GM21367 (cell line): ENCODE measurements at regions not wholly inside any gene's neighbourhood (a gene's known extent, or its start where the extent isn't known, plus 50 kb on each side); places are given as distances from the start of the nearest gene placed in this dataset.
"Not testable (repeated sequence)": the region's sequence is repeated elsewhere in the genome, so short reads cannot be mapped to it uniquely, and the experiment has no call there.

Source experiments
- ATAC-seq: cut with Tn5 transposase; IDR thresholded peaks from one replicate; pipeline ENCODE4 v1.9.1; 2021; ENCODE audit not compliant: unreplicated experiment

DNA sequence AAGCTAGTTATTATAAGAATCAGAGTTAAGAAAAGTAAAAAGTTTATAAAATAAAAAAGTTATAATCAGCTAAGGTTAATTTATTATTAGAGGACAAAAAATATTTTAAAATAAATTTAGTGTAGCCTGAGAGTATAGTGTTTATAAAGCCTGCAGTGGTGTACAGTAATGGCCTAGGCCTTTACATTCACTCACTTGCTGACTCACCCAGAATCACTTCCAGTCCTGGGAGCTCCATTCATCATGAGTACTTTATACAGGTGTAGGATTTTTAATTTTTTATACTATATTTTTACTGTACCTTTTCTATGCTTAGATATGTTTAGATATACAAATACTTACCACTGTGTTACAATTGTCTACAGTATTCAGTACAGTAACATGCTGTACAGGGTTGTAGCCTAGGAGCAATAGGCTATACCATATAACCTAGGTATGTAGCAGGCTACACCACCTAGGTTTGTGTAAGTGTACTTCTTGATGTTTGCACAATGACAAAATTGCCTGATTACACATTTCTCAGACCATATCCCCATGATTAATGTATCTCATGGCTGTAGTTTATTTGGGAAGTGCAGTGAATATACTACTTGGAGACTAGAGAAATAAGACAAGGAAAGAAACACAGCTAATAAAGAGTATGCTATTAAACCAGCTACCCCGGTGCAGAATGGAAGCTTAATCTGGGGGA is 101.9 kb upstream of the GALNT15 start:
- no peak for ATAC-seq

DNA sequence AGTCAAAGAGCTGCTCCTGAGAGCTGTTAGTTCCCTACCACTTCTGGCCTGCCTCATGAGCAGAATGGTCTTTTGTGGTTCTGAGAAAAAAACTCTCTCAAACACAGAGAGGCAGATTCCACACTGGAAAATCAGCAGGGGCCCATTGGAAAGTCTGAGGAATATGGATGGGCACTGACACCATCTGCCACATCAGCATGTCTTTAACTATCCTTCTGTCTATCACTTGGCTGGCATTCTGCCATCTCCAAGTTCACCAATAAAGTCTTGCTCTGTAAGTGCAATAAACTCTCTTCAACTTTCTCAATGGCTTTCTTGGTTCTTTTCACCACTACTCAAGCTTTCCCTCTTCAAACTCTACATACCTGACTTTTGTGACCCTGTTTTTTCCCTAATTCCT is 101.3 kb upstream of the GALNT15 start:
- no peak for ATAC-seq

GRCh38 chr3:16073990-16074671 is 100.3 kb upstream of the GALNT15 start:
- not testable (repeated sequence) for ATAC-seq

DNA sequence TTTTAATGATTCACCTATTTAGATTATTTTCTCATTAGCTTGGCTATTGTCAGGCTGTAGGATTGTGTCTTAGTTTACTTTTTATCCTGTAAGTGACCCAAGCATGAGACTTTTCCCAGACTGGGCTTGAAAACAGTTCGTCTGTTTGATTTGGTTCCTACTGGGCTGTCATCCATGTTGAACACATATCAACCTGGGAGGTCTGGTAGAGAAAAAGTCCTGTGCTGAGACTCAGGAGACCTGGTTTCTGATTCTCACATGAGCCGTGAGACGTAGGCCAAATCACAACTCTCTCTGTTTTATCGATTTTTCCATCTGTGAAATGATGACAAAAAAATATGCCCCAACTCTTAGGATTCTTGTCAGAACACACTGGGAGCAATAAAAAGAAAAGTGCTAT is 98.8 kb upstream of the GALNT15 start:
- ATAC-seq, result no peak

DNA sequence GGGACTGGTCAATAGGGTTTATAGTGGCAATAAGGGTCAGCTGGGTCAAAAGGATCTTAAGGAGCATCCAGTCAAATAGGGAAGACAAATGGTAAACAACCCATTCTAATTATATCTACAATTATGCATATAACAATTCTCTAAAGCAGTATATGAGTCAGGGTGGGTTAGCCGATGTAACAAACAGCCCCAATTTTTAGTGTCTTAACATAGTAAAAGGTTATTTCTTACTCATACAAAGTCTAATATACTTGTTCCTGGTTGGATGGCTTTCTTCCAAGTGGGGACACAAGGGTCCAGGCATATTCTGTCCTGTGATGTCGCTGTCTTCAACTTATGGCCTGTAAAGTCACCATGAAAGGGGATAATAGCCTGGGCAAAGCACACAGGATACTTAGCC is 97.9 kb upstream of the GALNT15 start:
- no peak for ATAC-seq

GRCh38 chr3:16077146-16077545 is 97.3 kb upstream of the GALNT15 start:
- ATAC-seq, result not testable (repeated sequence)

GRCh38 chr3:16077681-16078080 is 96.8 kb upstream of the GALNT15 start:
- ATAC-seq, result not testable (repeated sequence)

DNA sequence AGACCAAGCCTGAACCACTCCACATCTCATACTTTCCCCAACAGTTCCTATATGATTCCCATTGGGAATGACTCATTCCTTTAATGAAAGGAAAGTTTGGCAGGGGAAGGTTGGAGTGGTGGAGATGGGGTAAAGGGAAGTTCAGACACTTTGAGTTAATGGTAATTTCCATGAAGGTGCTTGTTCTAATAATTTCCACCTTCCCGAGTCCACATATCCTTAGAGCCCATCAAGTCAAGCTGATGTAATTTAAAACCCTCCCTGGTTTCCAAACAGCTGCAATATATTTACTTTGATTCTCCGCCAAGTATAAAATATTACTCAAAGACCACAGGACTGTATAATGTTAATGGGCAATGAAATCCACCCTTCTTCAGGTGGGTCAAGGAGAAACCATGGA is 95.0 kb upstream of the GALNT15 start:
- ATAC-seq, result no peak

- ATAC-seq, result no peak
Measured at GRCh38 chr3:16081661-16082060, 92.8 kb upstream of the GALNT15 start.

DNA sequence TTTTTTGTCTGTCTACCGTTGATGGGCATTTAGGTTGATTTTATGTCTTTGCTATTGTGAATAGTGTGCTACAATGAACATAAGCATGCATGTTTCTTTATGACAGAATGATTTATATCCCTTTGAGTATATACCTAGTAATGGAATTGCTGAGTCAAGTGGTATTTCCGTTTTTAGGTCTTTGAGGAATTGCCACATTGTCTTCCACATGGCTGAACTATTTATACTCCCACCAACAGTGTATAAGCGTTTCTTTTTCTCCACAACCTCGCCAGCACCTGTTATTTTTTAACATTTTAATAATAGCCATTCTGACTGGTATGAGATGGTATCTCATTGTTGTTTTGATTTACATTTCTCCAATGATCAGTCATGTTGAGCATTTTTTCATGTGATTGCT is 89.6 kb upstream of the GALNT15 start:
- no peak for ATAC-seq

DNA sequence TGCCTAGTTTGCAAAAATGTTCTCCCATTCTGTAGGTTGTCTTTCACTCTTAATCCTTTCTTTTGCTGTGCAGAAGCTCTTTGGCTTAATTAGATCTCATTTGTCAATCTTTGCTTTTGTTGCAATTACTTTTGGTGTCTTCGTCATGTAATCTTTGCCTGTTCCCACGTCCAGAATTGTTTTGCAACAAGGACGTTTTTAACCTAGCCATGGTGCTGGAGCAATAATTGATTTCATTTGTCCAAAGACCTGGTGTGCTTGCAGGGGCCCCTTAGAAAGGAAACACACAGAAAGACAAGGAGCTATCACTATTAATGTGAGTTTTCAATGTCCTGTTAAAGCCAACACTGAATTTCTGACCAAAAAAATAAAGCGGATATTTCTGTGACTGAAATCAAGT is 89.1 kb upstream of the GALNT15 start:
- ATAC-seq, result no peak

- ATAC-seq, result no peak
Measured at GRCh38 chr3:16085884-16086608, 88.4 kb upstream of the GALNT15 start.

DNA sequence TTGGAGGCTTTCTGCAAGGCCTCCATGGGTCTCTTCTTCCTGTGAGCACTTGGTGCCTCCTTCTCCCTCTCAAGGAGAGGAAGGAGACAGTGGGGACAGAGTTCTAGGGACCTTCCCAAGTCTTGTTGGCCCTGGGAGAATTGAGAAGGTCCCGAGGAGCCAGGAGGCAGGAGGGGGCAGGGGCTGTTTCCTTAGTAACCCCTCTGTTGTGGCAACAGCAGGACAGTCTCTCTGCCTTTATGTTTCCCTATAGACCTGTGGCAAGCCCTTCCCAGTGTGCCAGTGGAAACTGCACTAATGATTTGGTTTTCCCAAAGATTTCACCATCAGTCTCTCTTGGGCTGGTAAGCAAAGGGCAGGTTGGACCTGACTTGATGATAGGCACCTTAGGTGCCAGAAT is 87.8 kb upstream of the GALNT15 start:
- no peak for ATAC-seq

GRCh38 chr3:16088496-16088895 is 86.0 kb upstream of the GALNT15 start:
- ATAC-seq, result no peak

DNA sequence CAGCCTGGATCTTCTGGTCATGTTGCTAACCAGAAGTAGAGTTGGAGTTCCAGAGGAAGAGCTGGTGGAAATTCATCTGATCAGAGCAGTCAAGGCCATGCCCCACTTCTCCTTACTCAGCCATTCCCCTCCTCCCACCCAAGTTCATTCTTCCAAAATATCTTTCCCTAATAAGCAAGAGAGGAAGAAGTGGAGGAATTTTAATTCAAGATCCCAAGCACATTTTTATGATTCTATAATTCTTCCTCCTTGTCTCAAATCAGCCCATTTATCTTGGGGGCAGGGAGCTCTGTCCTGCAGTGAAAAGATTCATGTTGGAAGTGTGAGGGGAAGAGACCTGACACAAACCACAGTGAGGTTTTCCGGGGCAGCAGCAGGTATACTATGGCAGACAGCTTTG is 85.0 kb upstream of the GALNT15 start:
- no peak for ATAC-seq

DNA sequence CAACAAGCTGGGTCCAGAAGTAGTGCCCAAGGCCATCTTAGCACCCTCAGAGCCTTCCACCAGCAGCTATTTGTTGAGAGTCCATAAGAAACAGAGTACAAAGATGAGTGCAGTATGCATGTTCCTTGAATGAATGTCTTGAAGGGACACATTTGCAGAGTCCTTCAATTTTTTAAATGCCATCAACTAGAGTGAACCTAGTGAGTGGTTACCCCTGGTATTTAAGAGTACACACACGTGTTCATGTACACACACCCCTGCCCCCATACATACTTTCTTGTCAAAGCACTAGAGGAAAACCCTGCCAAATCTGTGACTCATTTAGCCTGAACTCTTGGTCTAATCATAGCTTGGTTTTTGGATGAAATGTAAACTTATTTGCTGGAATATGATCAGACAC is 84.5 kb upstream of the GALNT15 start:
- no peak for ATAC-seq

DNA sequence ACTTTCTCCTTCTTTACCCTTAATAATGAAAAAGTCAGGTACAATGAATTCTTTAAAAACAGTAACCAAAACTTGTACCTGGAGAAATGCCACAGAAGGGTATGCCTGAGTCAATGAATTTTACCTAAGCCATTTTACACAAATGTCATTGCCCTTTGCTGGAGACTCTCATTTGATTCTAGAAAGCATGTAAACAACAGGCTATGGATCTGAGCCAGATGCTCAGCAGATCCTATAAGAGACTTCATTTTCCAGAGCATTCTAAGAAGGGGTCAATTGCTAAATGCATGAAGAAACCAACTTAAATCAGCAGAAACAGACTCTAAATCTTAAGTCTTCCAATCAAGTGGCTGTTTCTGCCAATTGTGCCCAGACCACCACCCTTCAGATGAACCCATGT is 83.8 kb upstream of the GALNT15 start:
- ATAC-seq, result no peak

DNA sequence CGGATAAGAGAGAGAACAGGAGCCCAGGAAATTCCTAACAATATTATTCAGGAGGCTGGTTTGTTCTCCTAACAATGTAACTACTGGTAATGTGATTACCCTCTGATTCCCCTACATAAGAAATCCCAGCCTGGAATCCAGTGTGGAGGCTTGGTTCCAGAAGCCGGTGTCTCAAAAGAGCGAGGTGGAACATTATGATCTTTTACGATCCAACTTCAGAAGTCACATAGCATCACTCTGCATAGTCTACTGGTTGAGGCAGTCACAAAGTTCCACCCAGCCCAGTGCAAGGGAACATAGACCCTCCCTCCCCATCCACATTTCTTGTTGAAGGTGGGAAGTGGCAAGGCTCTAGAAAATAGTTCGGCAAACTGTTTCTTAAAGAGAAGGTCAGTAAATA is 81.6 kb upstream of the GALNT15 start:
- ATAC-seq, result no peak

- no peak for ATAC-seq
Measured at GRCh38 chr3:16101295-16102186, 72.9 kb upstream of the GALNT15 start.

GRCh38 chr3:16102187-16102561 is 72.3 kb upstream of the GALNT15 start:
- ATAC-seq, result no peak

DNA sequence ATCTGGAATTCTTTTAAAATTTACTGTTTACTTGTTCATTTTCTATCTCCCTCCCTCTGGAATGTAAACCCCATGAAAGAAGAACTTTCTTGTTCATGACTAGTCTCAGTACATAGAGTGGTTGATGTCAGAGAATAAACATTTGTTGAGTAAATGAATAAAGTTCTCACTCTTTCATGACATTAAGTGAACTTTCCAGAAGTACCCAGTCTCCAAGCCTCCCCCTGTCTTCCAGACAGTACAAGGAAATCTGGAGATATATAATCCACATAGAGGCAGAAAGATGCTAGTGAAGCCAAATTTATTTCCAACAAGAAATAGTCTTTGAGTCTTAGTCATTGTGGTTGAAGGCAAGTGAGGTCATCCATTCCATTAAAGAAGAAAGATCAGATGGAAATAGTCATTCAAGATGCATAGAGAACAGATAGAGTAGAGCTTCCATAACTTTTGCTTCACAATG is 71.5 kb upstream of the GALNT15 start:
- no peak for ATAC-seq
